ENCODE measurements at regions not wholly inside any gene's neighbourhood (a gene's known extent, or its start where the extent isn't known, plus 50 kb on each side); places are given as distances from the start of the nearest gene placed in this dataset.

DNA sequence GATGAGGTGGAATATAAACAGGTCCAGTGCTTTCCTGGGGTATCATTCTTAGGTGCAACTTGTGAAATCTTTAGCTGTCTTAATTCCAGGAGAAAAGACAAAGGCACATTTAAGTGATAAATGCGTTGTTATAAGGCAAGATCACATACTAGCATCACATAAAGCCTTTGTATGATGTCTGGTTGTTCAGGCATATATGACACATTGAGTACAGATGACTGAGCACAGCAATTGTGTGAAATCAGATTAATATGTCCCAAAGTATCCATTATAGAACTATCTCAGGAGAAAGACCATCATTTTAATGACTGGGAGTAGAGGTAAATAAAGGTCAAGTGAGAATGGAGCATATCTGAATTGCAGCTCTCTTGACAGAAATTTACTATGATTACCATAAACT lies 205.1 kb downstream of the PTGER3 start:
- DNase-seq (ENCODE audit: insufficient read length, low spot score) (no peak), FAIRE-seq (no peak)
- TF ChIP-seq POLR2AphosphoS5 (IDR thresholded peaks at IDR 0.05; ENCODE audit: low read depth, low read length) (no peak), PAX5 (IDR thresholded peaks at IDR 0.05; ENCODE audit: insufficient read depth, low read length, severe bottlenecking) (no peak), SPI1 (IDR thresholded peaks at IDR 0.05; ENCODE audit: low read depth, low read length) (no peak), TAF1 (IDR thresholded peaks at IDR 0.05; ENCODE audit: low read depth, low read length) (no peak), POU2F2 (IDR thresholded peaks at IDR 0.05; ENCODE audit: low read depth, low read length) (no peak), POLR2A (IDR thresholded peaks at IDR 0.05; ENCODE audit: low read depth, low read length) (no peak)

DNA sequence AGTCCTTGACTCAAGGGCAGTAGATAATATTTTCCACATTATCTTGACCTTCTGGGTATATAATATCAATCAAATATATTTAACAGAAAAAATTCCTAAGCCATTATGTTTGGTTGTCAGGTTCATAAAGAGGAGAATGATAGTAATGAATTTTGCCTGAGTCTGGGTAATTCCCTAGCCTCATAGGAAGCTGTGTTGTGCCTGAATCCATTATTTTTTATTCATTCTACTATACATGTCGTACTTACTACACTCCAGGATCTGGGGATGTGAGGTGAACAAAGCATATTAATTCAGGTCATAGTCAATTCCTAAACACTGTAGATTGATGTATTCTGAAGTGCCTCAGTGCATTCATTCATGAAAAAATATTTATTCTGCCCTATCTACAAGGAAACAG lies 204.2 kb downstream of the PTGER3 start:
- DNase-seq (ENCODE audit: insufficient read length, low spot score) (no peak), FAIRE-seq (no peak)
- TF ChIP-seq POLR2A (IDR thresholded peaks at IDR 0.05; ENCODE audit: low read depth, low read length) (no peak), TAF1 (IDR thresholded peaks at IDR 0.05; ENCODE audit: low read depth, low read length) (no peak), POU2F2 (IDR thresholded peaks at IDR 0.05; ENCODE audit: low read depth, low read length) (no peak), PAX5 (IDR thresholded peaks at IDR 0.05; ENCODE audit: insufficient read depth, low read length, severe bottlenecking) (no peak), POLR2AphosphoS5 (IDR thresholded peaks at IDR 0.05; ENCODE audit: low read depth, low read length) (no peak), SPI1 (IDR thresholded peaks at IDR 0.05; ENCODE audit: low read depth, low read length) (no peak)

DNA sequence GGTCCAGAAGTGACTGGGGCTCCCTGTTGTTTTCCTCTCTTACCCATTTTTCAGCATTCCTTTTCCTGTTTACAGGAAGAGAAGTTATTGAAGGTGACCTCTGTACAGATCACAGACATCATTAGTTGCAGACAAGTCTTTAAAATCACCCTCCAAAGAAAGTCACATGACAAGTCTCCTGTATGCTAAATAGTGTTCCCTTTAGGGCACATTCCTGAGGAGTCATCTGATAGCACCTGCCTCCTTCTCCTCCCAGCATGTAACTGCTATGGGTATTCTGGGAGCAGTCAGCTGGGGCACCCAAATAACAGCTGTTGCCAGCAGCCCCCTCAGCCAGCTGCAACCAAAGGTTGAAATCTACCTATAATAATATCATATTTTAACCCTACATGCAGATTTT lies 200.6 kb downstream of the PTGER3 start:
- DNase-seq (ENCODE audit: insufficient read length, low spot score), result no peak
- FAIRE-seq, result no peak
- TF ChIP-seq POLR2A (IDR thresholded peaks at IDR 0.05; ENCODE audit: low read depth, low read length) (no peak), POLR2AphosphoS5 (IDR thresholded peaks at IDR 0.05; ENCODE audit: low read depth, low read length) (no peak), TAF1 (IDR thresholded peaks at IDR 0.05; ENCODE audit: low read depth, low read length) (no peak), PAX5 (IDR thresholded peaks at IDR 0.05; ENCODE audit: insufficient read depth, low read length, severe bottlenecking) (no peak), POU2F2 (IDR thresholded peaks at IDR 0.05; ENCODE audit: low read depth, low read length) (no peak), SPI1 (IDR thresholded peaks at IDR 0.05; ENCODE audit: low read depth, low read length) (no peak)

DNA sequence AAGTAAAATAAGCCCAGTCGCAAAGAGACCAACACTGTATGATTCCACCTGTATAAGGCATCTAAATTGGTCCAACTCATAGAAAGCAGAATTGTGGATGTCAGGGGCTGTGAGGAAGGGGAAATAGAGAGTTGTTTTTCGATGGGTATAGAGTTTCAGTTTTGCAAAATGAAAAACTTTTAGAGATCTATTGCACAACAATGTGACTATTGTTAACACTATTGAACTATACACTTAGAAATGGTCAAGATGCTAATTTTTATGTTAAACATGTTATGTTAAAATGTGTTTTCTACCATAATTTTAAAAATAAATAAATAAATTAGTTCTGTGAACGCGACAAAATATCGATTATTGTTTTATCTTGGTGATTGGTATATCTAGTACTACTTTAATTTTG lies 192.4 kb downstream of the PTGER3 start:
- no peak for FAIRE-seq
- DNase-seq (ENCODE audit: insufficient read length, low spot score), result no peak
- TF ChIP-seq SPI1 (IDR thresholded peaks at IDR 0.05; ENCODE audit: low read depth, low read length), result no peak
- TF ChIP-seq PAX5 (IDR thresholded peaks at IDR 0.05; ENCODE audit: insufficient read depth, low read length, severe bottlenecking), result no peak
- TF ChIP-seq TAF1 (IDR thresholded peaks at IDR 0.05; ENCODE audit: low read depth, low read length), result no peak
- no peak for TF ChIP-seq POLR2AphosphoS5 (IDR thresholded peaks at IDR 0.05; ENCODE audit: low read depth, low read length)
- TF ChIP-seq POU2F2 (IDR thresholded peaks at IDR 0.05; ENCODE audit: low read depth, low read length), result no peak
- no peak for TF ChIP-seq POLR2A (IDR thresholded peaks at IDR 0.05; ENCODE audit: low read depth, low read length)

DNA sequence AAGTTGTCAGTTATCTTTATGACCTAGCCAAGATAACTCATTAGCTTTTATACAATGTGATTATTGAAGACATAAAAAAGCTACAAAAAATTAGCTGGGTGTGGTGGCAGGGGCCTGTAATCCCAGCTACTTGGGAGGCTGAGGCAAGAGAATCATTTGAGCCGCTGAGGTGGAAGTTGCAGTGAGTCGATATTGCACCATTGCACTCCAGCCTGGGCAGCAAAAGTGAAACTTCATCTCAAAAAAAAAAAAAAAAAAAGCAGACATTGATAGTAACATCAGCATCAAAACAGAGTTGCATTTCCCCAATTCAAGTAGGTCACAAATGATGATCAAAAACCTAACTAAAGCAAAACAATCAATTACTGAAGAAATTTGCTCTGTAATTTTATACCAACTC lies 191.4 kb downstream of the PTGER3 start:
- TF ChIP-seq POLR2AphosphoS5 (IDR thresholded peaks at IDR 0.05; ENCODE audit: low read depth, low read length) (no peak), PAX5 (IDR thresholded peaks at IDR 0.05; ENCODE audit: insufficient read depth, low read length, severe bottlenecking) (no peak), SPI1 (IDR thresholded peaks at IDR 0.05; ENCODE audit: low read depth, low read length) (no peak), TAF1 (IDR thresholded peaks at IDR 0.05; ENCODE audit: low read depth, low read length) (no peak), POLR2A (IDR thresholded peaks at IDR 0.05; ENCODE audit: low read depth, low read length) (no peak), POU2F2 (IDR thresholded peaks at IDR 0.05; ENCODE audit: low read depth, low read length) (no peak)
- no peak for FAIRE-seq
- DNase-seq (ENCODE audit: insufficient read length, low spot score), result no peak

DNA sequence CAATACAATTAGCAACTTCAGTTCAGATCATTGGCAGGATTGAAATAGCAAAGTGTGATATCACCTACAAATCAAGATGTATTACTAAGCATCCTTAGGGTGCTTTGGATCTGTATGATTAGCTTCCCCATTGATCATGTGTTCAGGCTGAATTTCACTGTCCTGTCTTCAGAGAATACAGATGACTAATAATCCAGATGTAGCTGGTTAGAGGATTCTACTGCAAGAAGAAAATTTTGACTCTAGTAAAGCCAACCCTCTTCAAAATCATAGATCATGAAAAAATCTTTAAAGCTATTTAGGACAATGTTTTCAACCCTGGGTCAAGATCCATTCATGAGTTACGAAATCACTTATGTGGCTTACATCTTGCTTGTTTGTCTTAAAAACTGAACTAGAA lies 184.4 kb downstream of the PTGER3 start:
- TF ChIP-seq POLR2AphosphoS5 (IDR thresholded peaks at IDR 0.05; ENCODE audit: low read depth, low read length), result no peak
- TF ChIP-seq TAF1 (IDR thresholded peaks at IDR 0.05; ENCODE audit: low read depth, low read length), result no peak
- no peak for TF ChIP-seq PAX5 (IDR thresholded peaks at IDR 0.05; ENCODE audit: insufficient read depth, low read length, severe bottlenecking)
- no peak for TF ChIP-seq POU2F2 (IDR thresholded peaks at IDR 0.05; ENCODE audit: low read depth, low read length)
- DNase-seq (ENCODE audit: insufficient read length, low spot score) (no peak), FAIRE-seq (no peak)

DNA sequence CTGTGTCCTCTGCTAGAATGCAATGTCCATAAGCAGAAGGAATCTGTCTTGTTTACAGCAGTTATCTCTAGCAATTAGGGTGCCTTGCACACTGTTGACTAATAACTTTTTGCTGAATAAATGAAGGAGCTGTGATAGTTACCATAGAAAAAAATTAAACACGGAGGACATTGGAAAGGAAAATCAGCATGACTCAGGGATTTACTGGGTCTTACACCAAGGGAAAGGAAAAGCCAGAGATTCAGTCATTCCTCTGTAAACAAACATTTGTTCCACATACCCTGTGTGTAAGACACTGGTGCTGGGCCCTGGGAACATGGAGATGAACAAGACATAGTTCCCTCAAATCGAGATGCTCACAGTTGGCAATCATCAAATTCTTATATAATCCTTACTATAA lies 183.3 kb downstream of the PTGER3 start:
- FAIRE-seq, result no peak
- TF ChIP-seq PAX5 (IDR thresholded peaks at IDR 0.05; ENCODE audit: insufficient read depth, low read length, severe bottlenecking), result no peak
- no peak for DNase-seq (ENCODE audit: insufficient read length, low spot score)

DNA sequence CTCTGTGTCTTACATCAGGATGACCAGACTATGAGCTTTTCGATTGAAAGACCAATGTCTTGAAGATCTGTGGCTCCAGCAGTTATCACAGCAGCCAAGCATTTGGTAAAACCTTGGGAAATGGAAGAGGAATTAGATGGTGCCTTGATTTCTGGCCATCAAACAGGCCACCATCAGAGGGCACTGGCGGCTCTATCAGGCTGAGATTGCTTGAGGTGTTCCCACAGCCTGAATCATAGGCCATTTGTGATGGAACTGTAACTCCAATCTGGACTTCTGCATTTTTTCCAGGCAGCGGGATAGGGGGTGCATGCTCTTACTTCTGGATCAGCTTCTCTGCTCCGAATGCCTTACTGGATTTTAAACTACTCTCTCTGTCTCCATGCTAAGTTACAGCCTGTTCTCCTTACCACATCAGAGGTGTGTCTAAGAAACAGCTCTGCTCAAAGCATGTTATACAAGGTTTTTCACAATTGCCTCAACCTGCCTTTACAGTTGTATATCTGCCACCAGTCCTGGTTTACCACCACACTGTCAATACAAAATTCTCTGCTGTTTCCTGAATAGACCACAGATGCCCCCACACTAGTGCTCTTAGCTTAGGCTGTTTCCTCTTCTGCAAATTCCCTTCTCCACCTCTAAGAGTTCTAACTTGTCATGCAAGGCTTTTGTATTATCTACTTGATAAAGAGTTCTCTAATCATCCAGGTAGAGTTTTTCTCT lies 180.9 kb downstream of the PTGER3 start:
- no peak for DNase-seq (ENCODE audit: insufficient read length, low spot score)
- TF ChIP-seq POLR2A (IDR thresholded peaks at IDR 0.05; ENCODE audit: low read depth, low read length) (no peak), PAX5 (IDR thresholded peaks at IDR 0.05; ENCODE audit: insufficient read depth, low read length, severe bottlenecking) (no peak), POLR2AphosphoS5 (IDR thresholded peaks at IDR 0.05; ENCODE audit: low read depth, low read length) (no peak), SPI1 (IDR thresholded peaks at IDR 0.05; ENCODE audit: low read depth, low read length) (no peak), TAF1 (IDR thresholded peaks at IDR 0.05; ENCODE audit: low read depth, low read length) (no peak)
- no peak for FAIRE-seq

DNA sequence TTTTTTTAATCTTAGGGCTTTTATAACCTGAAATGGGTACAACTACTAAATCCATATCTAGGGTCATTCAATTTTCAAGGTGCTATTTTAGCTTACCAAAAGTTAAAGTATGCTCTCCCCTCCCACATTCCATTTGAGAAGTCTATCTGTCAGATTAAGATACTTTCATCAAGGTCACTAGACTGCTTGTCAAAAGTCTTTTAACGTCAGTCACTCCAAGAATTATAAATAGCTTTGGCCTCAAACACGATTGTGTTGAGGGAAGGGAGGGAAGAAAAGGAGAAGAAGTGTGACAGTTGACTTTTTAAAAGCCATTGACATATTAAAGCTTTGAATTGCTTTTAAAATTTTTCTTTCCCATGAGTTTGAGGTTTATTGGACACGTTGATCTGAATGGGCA lies 175.8 kb downstream of the PTGER3 start:
- no peak for TF ChIP-seq TAF1 (IDR thresholded peaks at IDR 0.05; ENCODE audit: low read depth, low read length)
- no peak for TF ChIP-seq POLR2A (IDR thresholded peaks at IDR 0.05; ENCODE audit: low read depth, low read length)
- no peak for TF ChIP-seq POU2F2 (IDR thresholded peaks at IDR 0.05; ENCODE audit: low read depth, low read length)
- no peak for TF ChIP-seq SPI1 (IDR thresholded peaks at IDR 0.05; ENCODE audit: low read depth, low read length)
- no peak for TF ChIP-seq POLR2AphosphoS5 (IDR thresholded peaks at IDR 0.05; ENCODE audit: low read depth, low read length)
- TF ChIP-seq PAX5 (IDR thresholded peaks at IDR 0.05; ENCODE audit: insufficient read depth, low read length, severe bottlenecking), result no peak
- DNase-seq (ENCODE audit: insufficient read length, low spot score) (no peak), FAIRE-seq (no peak)

DNA sequence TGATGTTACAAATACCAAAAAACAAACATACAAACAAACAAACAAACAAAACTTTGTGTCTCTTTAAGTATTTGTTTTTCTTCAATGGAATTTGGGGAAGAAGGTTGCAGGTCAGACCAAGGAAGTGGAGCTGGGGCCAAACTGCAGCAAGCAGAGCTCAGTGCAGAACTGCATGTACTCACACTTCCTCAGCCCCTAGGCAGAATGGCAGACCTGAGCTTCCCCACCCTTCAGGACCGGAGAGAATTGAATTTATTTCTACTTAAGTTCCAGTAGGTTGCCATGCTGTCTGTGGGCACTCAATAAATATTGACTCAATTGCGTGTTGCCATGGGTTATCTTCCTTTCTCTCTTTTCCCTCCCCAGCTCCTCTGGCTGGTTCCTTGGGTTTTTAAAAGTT lies 173.6 kb downstream of the PTGER3 start:
- DNase-seq (ENCODE audit: insufficient read length, low spot score) (no peak), FAIRE-seq (no peak)
- TF ChIP-seq SPI1 (IDR thresholded peaks at IDR 0.05; ENCODE audit: low read depth, low read length), result no peak
- TF ChIP-seq POLR2A (IDR thresholded peaks at IDR 0.05; ENCODE audit: low read depth, low read length), result no peak
- TF ChIP-seq PAX5 (IDR thresholded peaks at IDR 0.05; ENCODE audit: insufficient read depth, low read length, severe bottlenecking), result no peak
- TF ChIP-seq POU2F2 (IDR thresholded peaks at IDR 0.05; ENCODE audit: low read depth, low read length), result no peak
- TF ChIP-seq TAF1 (IDR thresholded peaks at IDR 0.05; ENCODE audit: low read depth, low read length), result no peak
- no peak for TF ChIP-seq POLR2AphosphoS5 (IDR thresholded peaks at IDR 0.05; ENCODE audit: low read depth, low read length)

Data from GM12891 (cell line).